ENCODE measurements at regions not wholly inside any gene's neighbourhood (a gene's known extent, or its start where the extent isn't known, plus 50 kb on each side); places are given as distances from the start of the nearest gene placed in this dataset.

DNA sequence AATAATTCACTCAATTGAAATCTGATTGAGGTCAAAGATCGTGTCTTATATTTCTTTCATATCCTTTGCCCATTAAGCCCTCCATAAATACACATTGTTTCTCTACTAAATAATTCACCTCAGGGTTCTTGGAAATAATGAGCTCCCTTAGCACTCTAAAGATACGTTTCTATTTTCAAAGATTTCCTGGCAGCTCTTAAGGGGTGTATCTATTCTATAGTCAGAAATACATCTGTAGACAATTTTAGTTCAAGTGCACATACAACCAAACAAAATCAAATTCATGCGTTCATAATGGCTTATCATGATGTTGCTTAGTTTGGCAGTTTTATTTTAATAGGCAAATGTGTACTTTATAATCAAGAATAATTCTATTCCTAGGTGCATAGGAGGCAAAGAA, 361.1 kb upstream of the DDHD1 start:
- intact Hi-C loops (cut with DNase I), result no loop called here
- DNase-seq (no peak), ATAC-seq (no peak)

DNA sequence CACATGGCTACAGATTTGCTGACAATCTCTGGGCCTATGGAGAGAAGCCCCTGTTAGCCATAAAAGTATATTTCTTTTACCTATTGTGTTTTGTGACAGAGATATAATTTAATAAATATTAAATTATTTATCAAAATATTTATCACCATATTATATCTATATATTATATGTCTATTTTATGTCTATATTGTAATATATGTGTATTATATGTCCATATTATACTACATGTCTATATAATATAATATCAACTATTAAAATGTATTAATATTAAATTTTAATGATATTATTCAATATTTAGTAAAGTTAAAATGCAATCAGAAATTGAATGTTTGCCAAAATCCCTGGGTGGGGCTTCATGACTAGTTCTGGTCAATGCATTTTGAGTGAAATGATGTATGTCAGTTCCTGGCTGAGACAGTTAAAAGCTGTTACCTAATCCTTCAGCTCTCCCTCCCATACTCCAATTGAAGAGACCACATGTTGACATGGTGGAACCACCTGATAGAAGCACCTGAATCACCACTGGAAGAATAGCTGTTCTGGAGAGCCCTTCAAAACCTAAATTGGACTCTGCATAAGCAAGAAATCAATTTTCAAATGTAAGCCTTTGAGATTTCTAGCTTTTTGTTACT, 357.3 kb upstream of the DDHD1 start:
- ATAC-seq (no peak), DNase-seq (no peak)
- intact Hi-C loops (cut with DNase I), result no loop called here

DNA sequence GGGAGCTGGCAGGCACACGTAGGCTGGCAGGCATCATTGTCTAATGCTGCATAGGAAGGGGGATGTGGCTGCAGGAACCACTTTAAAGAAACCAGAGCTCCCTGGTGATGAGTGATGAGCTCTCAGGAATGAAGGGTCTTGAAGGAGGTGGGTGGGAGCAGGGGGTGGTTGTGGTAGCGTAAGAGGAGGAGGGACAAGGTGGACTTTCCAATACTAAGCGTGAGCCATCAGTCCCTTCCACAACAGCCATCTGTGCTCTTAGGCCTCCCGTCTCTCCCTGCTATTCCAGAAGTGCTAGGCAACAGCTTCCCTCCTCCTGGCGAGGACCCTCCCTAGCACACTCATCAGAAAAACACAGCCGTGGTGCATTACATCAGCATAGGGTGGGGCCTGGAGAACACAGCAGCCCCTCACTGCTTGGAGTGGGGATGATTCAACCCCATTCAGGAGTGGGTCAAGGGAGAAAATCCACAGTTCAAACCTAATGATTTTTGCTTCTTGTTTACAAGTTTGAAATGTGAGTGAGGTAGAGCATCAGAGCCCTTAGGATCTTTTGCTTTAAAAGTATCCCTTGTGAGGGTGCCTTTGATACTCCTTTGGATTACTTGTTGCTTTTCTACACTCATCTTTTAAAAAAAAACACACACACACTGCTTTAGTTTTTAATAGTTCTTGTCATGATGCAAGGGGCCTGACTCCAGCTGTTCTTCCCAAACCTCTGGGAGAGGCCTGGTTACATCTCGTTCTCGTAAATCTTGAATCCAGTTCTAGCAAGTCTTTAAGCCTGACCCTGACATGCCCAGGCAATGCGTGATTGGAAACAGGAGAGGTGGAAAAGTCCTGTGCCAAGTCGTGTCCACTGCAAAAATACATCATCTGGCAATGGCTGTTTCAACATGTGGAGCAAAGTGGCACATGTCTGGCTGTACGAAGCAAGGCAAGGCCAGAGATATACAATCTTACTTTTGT, 356.4 kb upstream of the DDHD1 start:
- peak; percentile 48 for DNase-seq
- ATAC-seq, result peak; percentile 59 to 99

GRCh38 chr14:53501361-53502211, 348.5 kb upstream of the DDHD1 start:
- intact Hi-C loops (cut with DNase I), result no loop called here
- ATAC-seq (no peak), DNase-seq (no peak)

More for the DNA sequence above, 356.4 kb upstream of the DDHD1 start:
- intact Hi-C loops (cut with DNase I), result no loop called here

DNA sequence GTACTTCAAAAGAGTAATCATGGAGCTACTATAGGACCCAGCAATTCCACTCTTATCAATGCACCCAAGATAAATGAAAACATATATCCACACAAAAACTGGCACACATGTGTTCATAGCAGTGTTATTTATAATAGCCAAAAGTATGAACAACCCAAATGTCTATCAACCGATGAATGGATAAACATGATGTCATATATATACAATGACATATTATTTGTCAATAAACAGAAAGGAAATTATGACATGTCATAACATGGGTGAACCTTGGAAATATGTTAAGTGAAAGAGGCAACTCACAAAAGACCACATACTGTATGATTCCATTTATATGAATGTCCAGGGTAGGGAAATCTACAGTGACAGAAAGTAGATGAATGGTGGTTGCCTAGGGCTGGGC, 347.1 kb upstream of the DDHD1 start:
- intact Hi-C loops (cut with DNase I), result no loop called here
- no peak for DNase-seq
- ATAC-seq, result no peak

GRCh38 chr14:53496668-53497067, 343.5 kb upstream of the DDHD1 start:
- DNase-seq, result no peak
- intact Hi-C loops (cut with DNase I), result no loop called here
- no peak for ATAC-seq

GRCh38 chr14:53495846-53496343, 342.8 kb upstream of the DDHD1 start:
- no peak for DNase-seq
- ATAC-seq, result no peak
- intact Hi-C loops (cut with DNase I), result no loop called here

GRCh38 chr14:53494587-53494986, 341.5 kb upstream of the DDHD1 start:
- intact Hi-C loops (cut with DNase I), result no loop called here
- no peak for DNase-seq
- ATAC-seq, result no peak

- ATAC-seq (no peak), DNase-seq (no peak)
- intact Hi-C loops (cut with DNase I), result no loop called here
Measured at GRCh38 chr14:53493860-53494259, 340.7 kb upstream of the DDHD1 start.

- intact Hi-C loops (cut with DNase I), result no loop called here
- ATAC-seq (no peak), DNase-seq (no peak)
Measured at GRCh38 chr14:53493320-53493719, 340.2 kb upstream of the DDHD1 start.

DNA sequence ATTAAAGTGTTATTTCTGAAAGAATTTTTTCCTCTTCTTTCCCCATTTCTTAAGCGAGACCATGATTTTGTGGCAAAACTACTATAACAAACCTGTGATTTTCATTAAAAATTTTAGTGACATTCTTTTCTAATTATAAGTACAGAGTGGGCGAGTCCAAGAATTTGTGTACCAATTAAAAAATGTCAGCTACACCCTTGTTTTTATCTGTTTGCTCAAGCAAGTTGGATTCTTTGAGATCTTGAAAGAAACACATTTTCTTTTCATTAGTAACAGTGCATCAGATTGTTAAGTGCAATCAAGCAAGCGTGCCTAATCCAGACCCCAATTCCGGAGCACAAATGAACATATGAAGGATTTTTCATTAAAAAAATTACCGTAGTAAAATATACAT, 338.8 kb upstream of the DDHD1 start:
- no peak for ATAC-seq
- intact Hi-C loops (cut with DNase I), result no loop called here
- DNase-seq, result no peak

- intact Hi-C loops (cut with DNase I), result no loop called here
- DNase-seq (no peak), ATAC-seq (no peak)
Measured at GRCh38 chr14:53491256-53491883, 338.2 kb upstream of the DDHD1 start.

GRCh38 chr14:53478174-53478573, 325.1 kb upstream of the DDHD1 start:
- DNase-seq, result no peak
- intact Hi-C loops (cut with DNase I), result no loop called here
- no peak for ATAC-seq

GRCh38 chr14:53473480-53473879, 320.4 kb upstream of the DDHD1 start:
- DNase-seq (no peak), ATAC-seq (no peak)
- intact Hi-C loops (cut with DNase I), result no loop called here

DNA sequence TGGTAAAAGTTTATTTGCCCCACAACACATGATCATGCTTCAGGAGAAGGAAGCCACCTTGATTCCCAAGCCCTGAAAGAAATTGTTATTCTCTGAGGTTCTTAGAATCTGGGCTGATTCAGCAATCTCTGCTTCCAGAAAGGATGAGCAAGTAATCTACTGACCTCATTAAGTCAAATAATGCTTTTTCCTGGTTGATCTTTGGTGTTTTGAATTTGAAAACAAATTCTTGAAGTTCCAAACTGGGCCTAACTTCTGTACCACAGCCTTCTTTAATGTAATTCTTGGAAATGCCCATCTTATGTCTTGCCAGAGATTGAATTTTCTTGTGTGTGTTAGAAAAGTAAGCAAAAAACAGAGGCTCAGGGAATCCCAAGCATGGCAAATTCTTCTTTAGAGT, 319.2 kb upstream of the DDHD1 start:
- ATAC-seq (no peak), DNase-seq (no peak)
- intact Hi-C loops (cut with DNase I), result no loop called here

DNA sequence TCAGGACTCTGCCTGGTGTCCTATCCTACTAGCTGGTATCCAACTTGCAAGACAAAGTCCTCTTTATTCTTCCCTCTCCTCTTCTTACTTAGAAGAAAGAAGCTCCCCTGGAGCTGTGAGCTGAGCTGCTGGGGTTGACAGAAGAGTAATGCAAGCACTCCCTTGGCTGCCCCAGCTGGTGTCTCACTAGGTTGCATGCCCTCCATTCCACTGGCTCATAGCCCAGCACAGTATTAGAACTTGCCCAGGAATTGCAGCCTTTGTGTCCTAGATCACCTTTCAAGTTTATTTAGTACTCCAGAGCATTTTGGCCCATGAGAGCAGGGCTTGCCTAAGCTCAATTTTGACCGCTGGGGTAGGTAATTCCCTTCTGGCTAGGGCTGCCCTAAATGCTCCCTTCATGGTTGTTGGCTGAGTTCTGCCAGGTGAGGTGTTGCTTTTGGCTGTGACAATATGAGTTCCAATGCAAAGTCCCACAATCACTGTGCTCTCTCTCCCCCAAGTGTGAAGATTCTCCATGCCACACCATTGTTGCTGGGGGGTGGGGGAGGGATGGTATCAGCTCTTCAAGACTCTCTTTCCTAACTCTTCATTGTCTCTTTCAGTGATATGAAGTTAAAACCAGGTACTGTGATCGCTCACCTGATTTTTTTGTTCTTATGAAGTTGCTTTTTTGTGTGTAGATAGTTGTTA, 317.4 kb upstream of the DDHD1 start:
- intact Hi-C loops (cut with DNase I), result no loop called here
- ATAC-seq (peak; percentile 84 to 89), DNase-seq (peak; percentile 30)

DNA sequence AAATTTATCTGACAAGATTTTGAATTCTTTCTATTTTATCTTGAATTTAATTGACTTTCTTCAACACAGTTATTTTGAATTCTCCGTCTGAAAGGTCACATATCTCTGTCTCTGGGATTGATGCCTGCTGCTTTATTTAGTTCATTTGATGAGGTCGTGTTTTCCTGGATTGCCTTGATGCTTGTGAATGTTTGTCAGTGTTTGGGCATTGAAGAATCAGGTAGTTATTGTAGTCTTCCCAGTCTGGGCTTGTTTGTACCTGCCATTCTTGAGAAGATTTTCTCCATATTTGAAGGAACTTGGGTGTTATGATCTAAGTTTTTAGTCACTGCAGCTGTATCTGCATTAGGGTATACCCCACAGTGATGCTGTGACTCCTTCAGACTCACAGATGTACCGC, 315.8 kb upstream of the DDHD1 start:
- DNase-seq (no peak), ATAC-seq (no peak)
- intact Hi-C loops (cut with DNase I), result no loop called here

DNA sequence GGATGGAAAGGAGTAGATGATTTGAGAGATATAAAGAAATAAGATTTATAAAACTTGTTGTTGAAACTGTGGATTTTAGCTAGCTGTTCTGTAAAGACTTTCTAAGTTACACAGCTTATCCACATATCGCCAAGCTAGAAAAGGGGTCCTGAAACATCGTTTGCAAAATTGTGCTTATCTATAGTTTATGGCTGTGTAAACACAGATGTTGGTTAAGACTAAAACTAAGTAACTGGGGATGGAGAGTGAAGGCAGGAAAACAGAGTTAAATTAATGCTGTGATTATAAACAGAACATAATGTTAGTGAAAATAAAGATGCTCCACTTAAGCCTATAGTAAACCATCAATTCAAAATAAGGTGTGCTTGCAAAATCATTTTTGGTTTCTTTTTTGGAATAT, 311.3 kb upstream of the DDHD1 start:
- intact Hi-C loops (cut with DNase I), result no loop called here
- ATAC-seq, result no peak
- no peak for DNase-seq
